Keratinocyte (primary cell): ENCODE measurements at regions not wholly inside any gene's neighbourhood (a gene's known extent, or its start where the extent isn't known, plus 50 kb on each side); places are given as distances from the start of the nearest gene placed in this dataset.

Experiments
- DNase-seq: peaks from one replicate; pipeline ENCODE4 v3.0.0-alpha.2; 2011; ENCODE audit warnings: low read depth, missing footprints, low spot score
- FAIRE-seq: peaks from 2 replicates; lab custom pipeline; 2011; peaks lifted over from hg19 to GRCh38; lab: Jason Lieb, UNC
- H2AFZ ChIP-seq: 2 replicates; pipeline ENCODE4 v1.6.0; 2012; ENCODE audit warnings: low read length, control low read depth, inconsistent platforms; ENCODE audit not compliant: control insufficient read depth
- H3K27ac ChIP-seq: 2 replicates; pipeline ENCODE4 v1.5.1; 2011; ENCODE audit warnings: low read length; ENCODE audit not compliant: control insufficient read depth, insufficient read depth
- H3K27me3 ChIP-seq: 3 replicates; pipeline ENCODE4 v1.6.0; 2011; ENCODE audit warnings: low read length; ENCODE audit not compliant: control insufficient read depth, insufficient read depth; ENCODE audit errors: extremely low read depth
- H3K36me3 ChIP-seq, 2 experiments: 2 replicates in 1 of 2; 3 replicates in 1 of 2; pipeline ENCODE4 v1.5.1; 2011; ENCODE audit warnings: low read length in 2 of 2, mild to moderate bottlenecking in 1 of 2; ENCODE audit not compliant: control insufficient read depth in 2 of 2, insufficient read depth in 2 of 2; ENCODE audit errors: extremely low read depth in 1 of 2
- H3K4me1 ChIP-seq: 3 replicates; pipeline ENCODE4 v1.5.1; 2011; ENCODE audit warnings: low read length; ENCODE audit not compliant: control insufficient read depth, insufficient read depth; ENCODE audit errors: extremely low read depth
- H3K4me2 ChIP-seq: 3 replicates; pipeline ENCODE4 v1.6.0; 2011; ENCODE audit warnings: low read depth, low read length; ENCODE audit not compliant: control insufficient read depth, insufficient read depth; ENCODE audit errors: extremely low read depth
- H3K4me3 ChIP-seq, 3 experiments: fragments of 200-600 bp in 1 of 3; sonication (generic) in 1 of 3; 2 replicates in 2 of 3; 3 replicates in 1 of 3; pipeline ENCODE4 v1.5.1; 2011 to 2016; ENCODE audit warnings: low read length in 3 of 3, mild to moderate bottlenecking in 3 of 3, control low read depth in 2 of 3, inconsistent platforms in 1 of 3, low read depth in 1 of 3, mixed read lengths in 1 of 3, mixed run types in 1 of 3, moderate library complexity in 1 of 3; ENCODE audit not compliant: control insufficient read depth in 2 of 3, insufficient read depth in 2 of 3; ENCODE audit errors: extremely low read depth in 1 of 3
- H3K79me2 ChIP-seq: 2 replicates; pipeline ENCODE4 v1.6.0; 2012; ENCODE audit warnings: low read length; ENCODE audit not compliant: control insufficient read depth, insufficient read depth
- H3K9ac ChIP-seq: 3 replicates; pipeline ENCODE4 v1.6.0; 2011; ENCODE audit warnings: low read length; ENCODE audit not compliant: control insufficient read depth, insufficient read depth; ENCODE audit errors: extremely low read depth
- H3K9me1 ChIP-seq: 3 replicates; pipeline ENCODE4 v1.6.0; 2011; ENCODE audit warnings: low read length; ENCODE audit not compliant: control insufficient read depth, insufficient read depth; ENCODE audit errors: extremely low read depth
- H3K9me3 ChIP-seq: 2 replicates; pipeline ENCODE4 v1.5.1; 2012; ENCODE audit warnings: low read depth, low read length; ENCODE audit not compliant: control insufficient read depth
- H4K20me1 ChIP-seq: 3 replicates; pipeline ENCODE4 v1.6.0; 2011; ENCODE audit warnings: low read length; ENCODE audit not compliant: control insufficient read depth, insufficient read depth; ENCODE audit errors: extremely low read depth
- EZH2 ChIP-seq: IDR thresholded peaks from one replicate; pipeline ENCODE4 v1.6.1; 2012; ENCODE audit warnings: inconsistent platforms, mild to moderate bottlenecking, low read length, moderate library complexity
- dilution Hi-C: fragments of 300-500 bp; cut with MboI; formaldehyde crosslinking; loops from one replicate; pipeline ENCODE4 v1.7.0; 2020; ENCODE audit warnings: low sequenced_read_pairs; ENCODE audit not compliant: extremely low pct_ligation_motif_present
- TF ChIP-seq, protein P1 (sequence below), 3 experiments: IDR thresholded peaks in 1 of 3; conservative IDR thresholded peaks in 1 of 3; optimal IDR thresholded peaks in 1 of 3; 2 replicates in 2 of 3; 3 replicates in 1 of 3; pipeline versions ENCODE3 to v1.5.1; 2011; ENCODE audit warnings: low read length in 3 of 3, mild to moderate bottlenecking in 3 of 3, moderate library complexity in 2 of 3, control low read depth in 1 of 3, inconsistent platforms in 1 of 3; ENCODE audit not compliant: insufficient read depth in 2 of 3; ENCODE audit errors: extremely low read depth in 1 of 3

DNA sequence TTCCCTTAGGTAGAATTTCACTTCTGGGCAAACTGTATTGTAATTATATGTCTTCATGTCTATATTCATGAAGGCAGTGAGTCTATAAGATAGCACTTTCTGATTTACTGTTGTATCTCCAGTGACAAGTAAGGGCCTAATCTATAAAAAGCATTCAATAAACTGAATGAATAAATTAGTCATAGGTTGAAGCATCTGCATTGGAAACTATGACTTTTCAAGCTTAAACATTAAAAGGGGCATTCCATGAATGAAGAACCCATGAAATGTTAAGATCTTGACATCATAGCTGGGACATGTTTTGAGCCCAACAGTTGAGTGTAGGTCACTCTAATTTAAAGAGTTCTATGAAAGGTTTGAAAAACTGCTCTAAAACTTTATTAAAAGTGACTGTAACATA is 159.3 kb upstream of the LCORL start:
- DNase-seq (no peak), FAIRE-seq (no peak)
- Histone ChIP-seq H3K4me3 (no peak overlapping the region), H2AFZ (no peak overlapping the region), H3K4me1 (no peaks in the 10 kb centered on the region), H4K20me1 (no peaks in the 10 kb centered on the region), H3K9me3 (no peaks in the 10 kb centered on the region), H3K27me3 (no peaks in the 10 kb centered on the region), H3K36me3 (no peaks in the 10 kb centered on the region), H3K27ac (no peak overlapping the region), H3K79me2 (no peaks in the 10 kb centered on the region), H3K4me2 (no peak overlapping the region), H3K9me1 (no peaks in the 10 kb centered on the region), H3K9ac (no peak overlapping the region)
- dilution Hi-C loops = no loop called here
- no peak for TF ChIP-seq EZH2
- TF ChIP-seq, protein P1, sequence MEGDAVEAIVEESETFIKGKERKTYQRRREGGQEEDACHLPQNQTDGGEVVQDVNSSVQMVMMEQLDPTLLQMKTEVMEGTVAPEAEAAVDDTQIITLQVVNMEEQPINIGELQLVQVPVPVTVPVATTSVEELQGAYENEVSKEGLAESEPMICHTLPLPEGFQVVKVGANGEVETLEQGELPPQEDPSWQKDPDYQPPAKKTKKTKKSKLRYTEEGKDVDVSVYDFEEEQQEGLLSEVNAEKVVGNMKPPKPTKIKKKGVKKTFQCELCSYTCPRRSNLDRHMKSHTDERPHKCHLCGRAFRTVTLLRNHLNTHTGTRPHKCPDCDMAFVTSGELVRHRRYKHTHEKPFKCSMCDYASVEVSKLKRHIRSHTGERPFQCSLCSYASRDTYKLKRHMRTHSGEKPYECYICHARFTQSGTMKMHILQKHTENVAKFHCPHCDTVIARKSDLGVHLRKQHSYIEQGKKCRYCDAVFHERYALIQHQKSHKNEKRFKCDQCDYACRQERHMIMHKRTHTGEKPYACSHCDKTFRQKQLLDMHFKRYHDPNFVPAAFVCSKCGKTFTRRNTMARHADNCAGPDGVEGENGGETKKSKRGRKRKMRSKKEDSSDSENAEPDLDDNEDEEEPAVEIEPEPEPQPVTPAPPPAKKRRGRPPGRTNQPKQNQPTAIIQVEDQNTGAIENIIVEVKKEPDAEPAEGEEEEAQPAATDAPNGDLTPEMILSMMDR (optimal IDR thresholded peaks at IDR 0.05 in 1 of 3, IDR thresholded peaks at IDR 0.05 in 1 of 3, conservative IDR thresholded peaks at IDR 0.05 in 1 of 3; ENCODE audit: extremely low read depth in 1 of 3, insufficient read depth in 2 of 3, low read length in 3 of 3) = no peak

DNA sequence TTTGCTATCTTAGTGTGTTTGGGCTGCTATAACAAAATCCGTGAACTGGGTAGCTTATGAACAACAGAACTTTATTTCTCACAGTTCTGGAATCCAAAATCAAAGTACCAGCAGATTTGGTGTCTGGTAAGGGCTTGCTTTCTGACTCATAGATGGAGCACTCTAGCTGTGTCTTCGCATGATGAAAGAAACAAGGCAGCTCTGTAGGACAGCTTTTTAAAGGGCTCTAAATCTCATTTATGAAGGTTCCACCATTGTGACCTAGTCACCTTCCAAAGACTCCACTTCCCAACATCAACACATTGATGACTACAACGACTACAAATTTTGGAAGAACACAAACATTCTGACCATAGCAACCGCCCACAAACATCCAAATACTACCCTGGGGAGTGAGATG is 158.6 kb upstream of the LCORL start:
- Histone ChIP-seq H3K9me1 (no peaks in the 10 kb centered on the region), H4K20me1 (no peaks in the 10 kb centered on the region), H2AFZ (no peak overlapping the region), H3K4me1 (no peaks in the 10 kb centered on the region), H3K9ac (no peak overlapping the region), H3K27me3 (no peaks in the 10 kb centered on the region), H3K27ac (no peak overlapping the region), H3K79me2 (no peaks in the 10 kb centered on the region), H3K36me3 (no peaks in the 10 kb centered on the region), H3K4me2 (no peak overlapping the region), H3K4me3 (no peak overlapping the region), H3K9me3 (no peaks in the 10 kb centered on the region)
- dilution Hi-C loops = no loop called here
- no peak for TF ChIP-seq EZH2
- TF ChIP-seq, protein P1 (optimal IDR thresholded peaks at IDR 0.05 in 1 of 3, IDR thresholded peaks at IDR 0.05 in 1 of 3, conservative IDR thresholded peaks at IDR 0.05 in 1 of 3; ENCODE audit: extremely low read depth in 1 of 3, insufficient read depth in 2 of 3, low read length in 3 of 3) = no peak
- DNase-seq (no peak), FAIRE-seq (no peak)
